ENCODE measurements at regions not wholly inside any gene's neighbourhood (a gene's known extent, or its start where the extent isn't known, plus 50 kb on each side); places are given as distances from the start of the nearest gene placed in this dataset.

- no peak for TF ChIP-seq CREB5 (CRISPR knock-in tag; IDR thresholded peaks at IDR 0.05; ENCODE audit: low read depth)
- TF ChIP-seq OSR1 (CRISPR knock-in tag; IDR thresholded peaks at IDR 0.05) = no peak
- TF ChIP-seq TCF4 (CRISPR knock-in tag; IDR thresholded peaks at IDR 0.05; ENCODE audit: borderline replicate concordance) = no peak
- no peak for TF ChIP-seq TOX (CRISPR knock-in tag; IDR thresholded peaks at IDR 0.05; ENCODE audit: borderline replicate concordance)
- ATAC-seq = peak; percentile 32; the same call in 1 of the 3 replicates
These were observed 356.1 kb downstream of the LMO4 start for GRCh38 chr1:87684713-87685205.

- peak; percentile 34; the same call in 1 of the 3 replicates for ATAC-seq
These were observed 356.8 kb downstream of the LMO4 start for GRCh38 chr1:87685311-87686135.

More at GRCh38 chr1:87685311-87686135, 356.8 kb downstream of the LMO4 start:
- TF ChIP-seq ZNF8 (CRISPR knock-in tag; IDR thresholded peaks at IDR 0.05) (no peak), PATZ1 (CRISPR knock-in tag; IDR thresholded peaks at IDR 0.05; ENCODE audit: borderline replicate concordance) (no peak), TOX (CRISPR knock-in tag; IDR thresholded peaks at IDR 0.05; ENCODE audit: borderline replicate concordance) (no peak), ISL1 (CRISPR knock-in tag; IDR thresholded peaks at IDR 0.05) (no peak), OSR1 (CRISPR knock-in tag; IDR thresholded peaks at IDR 0.05) (no peak), ZFP30 (CRISPR knock-in tag; IDR thresholded peaks at IDR 0.05) (no peak), ZNF70 (CRISPR knock-in tag; IDR thresholded peaks at IDR 0.05) (no peak), TSHZ2 (CRISPR knock-in tag; IDR thresholded peaks at IDR 0.05) (no peak), ZC3H10 (CRISPR knock-in tag; IDR thresholded peaks at IDR 0.05) (no peak), CSRNP3 (CRISPR knock-in tag; IDR thresholded peaks at IDR 0.05) (no peak), ARNTL (CRISPR knock-in tag; IDR thresholded peaks at IDR 0.05; ENCODE audit: borderline replicate concordance, low read depth) (no peak), PPARA (CRISPR knock-in tag; IDR thresholded peaks at IDR 0.05; ENCODE audit: borderline replicate concordance) (no peak), CSDC2 (CRISPR knock-in tag; IDR thresholded peaks at IDR 0.05) (no peak), GLIS3 (CRISPR knock-in tag; IDR thresholded peaks at IDR 0.05) (no peak), SNAI2 (CRISPR knock-in tag; IDR thresholded peaks at IDR 0.05) (no peak), CREB5 (CRISPR knock-in tag; IDR thresholded peaks at IDR 0.05; ENCODE audit: low read depth) (no peak), BACH2 (CRISPR knock-in tag; IDR thresholded peaks at IDR 0.05; ENCODE audit: borderline replicate concordance) (no peak), RARB (CRISPR knock-in tag; IDR thresholded peaks at IDR 0.05) (no peak)
